ENCODE measurements at regions not wholly inside any gene's neighbourhood (a gene's known extent, or its start where the extent isn't known, plus 50 kb on each side); places are given as distances from the start of the nearest gene placed in this dataset.

DNA sequence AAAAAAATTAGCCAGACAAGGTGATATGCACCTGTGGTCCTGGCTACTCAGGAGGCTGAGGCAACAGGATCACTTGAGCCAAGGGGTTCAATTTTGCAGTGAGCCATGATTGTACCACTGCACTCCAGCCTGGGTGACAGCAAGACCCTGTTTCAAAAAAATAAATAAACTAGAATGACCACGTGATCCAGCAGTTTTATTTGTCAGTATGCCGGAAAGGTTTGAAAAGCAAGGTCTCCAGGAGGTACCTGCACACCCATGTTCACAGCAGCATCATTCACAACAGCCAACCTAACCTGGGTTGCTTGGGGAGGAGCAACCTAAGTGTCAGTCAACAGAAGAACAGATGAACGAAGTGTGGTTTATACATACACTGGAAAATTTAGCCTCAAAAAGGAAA lies 78.7 kb upstream of the SEPTIN5 start:
- Histone ChIP-seq H3K9me3 (no peaks in the 10 kb centered on the region), H3K4me3 (no peak overlapping the region), H3K4me1 (no peaks in the 10 kb centered on the region), H3K36me3 (no peaks in the 10 kb centered on the region), H3K27me3 (peaks cover 0 to 8% (median 0%) of the 10 kb centered on the region in 9 donors), H3K27ac (no peak overlapping the region)
- TF ChIP-seq CTCF (IDR thresholded peaks at IDR 0.05) (no peak), POLR2A (IDR thresholded peaks at IDR 0.05) (no peak)
- ATAC-seq (no peak), DNase-seq (no peak)
- WGBS, 4 donors: 77 to 92% (median 83%) methylated on average over 3 of the region's 3 CpGs
- intact Hi-C loops (cut with DNase I): loop anchor here in 5 of 10 donors (10.0 kb wide), 2 partner anchors 79 to 491 kb away; partner anchors contain the start of genes SEPTIN5 (in 4 of the 5) and ESS2 (in 2 of the 5)

GRCh38 chr22:19636696-19637407 lies 77.5 kb upstream of the SEPTIN5 start:
- Histone ChIP-seq H3K36me3 (no peaks in the 10 kb centered on the region), H3K27me3 (peaks cover 0 to 13% (median 0%) of the 10 kb centered on the region in 9 donors), H3K4me3 (no peak overlapping the region), H3K4me1 (no peaks in the 10 kb centered on the region), H3K9me3 (no peaks in the 10 kb centered on the region), H3K27ac (no peak overlapping the region)
- TF ChIP-seq POLR2A (IDR thresholded peaks at IDR 0.05) (no peak), CTCF (IDR thresholded peaks at IDR 0.05) (no peak)
- no peak for DNase-seq
- WGBS, 4 donors: 86 to 90% (median 87%) methylated on average over 18 of the region's 18 CpGs
- intact Hi-C loops (cut with DNase I): loop anchor here in 5 of 10 donors (10.0 kb wide), 2 partner anchors 78 to 492 kb away; partner anchors contain the start of genes SEPTIN5 (in 4 of the 5) and ESS2 (in 2 of the 5)
- ATAC-seq: no peak

- H3K27me3 ChIP-seq: peaks cover 0 to 16% (median 0%) of the 10 kb centered on the region in 9 donors
- ATAC-seq: peak in 1 of 4 donors; percentile 11
Observed at GRCh38 chr22:19637408-19638281, 76.7 kb upstream of the SEPTIN5 start.

More at GRCh38 chr22:19637408-19638281, 76.7 kb upstream of the SEPTIN5 start:
- Histone ChIP-seq H3K27ac (no peak overlapping the region), H3K9me3 (no peaks in the 10 kb centered on the region), H3K36me3 (no peaks in the 10 kb centered on the region), H3K4me3 (no peak overlapping the region), H3K4me1 (no peaks in the 10 kb centered on the region)
- TF ChIP-seq POLR2A (IDR thresholded peaks at IDR 0.05) (no peak), CTCF (IDR thresholded peaks at IDR 0.05) (no peak)
- DNase-seq: no peak
- intact Hi-C loops (cut with DNase I): loop anchor here in 5 of 10 donors (10.0 kb wide), 2 partner anchors 77 to 493 kb away; partner anchors contain the start of genes SEPTIN5 (in 4 of the 5) and ESS2 (in 2 of the 5)
- 79 to 88% (median 82%) methylated on average over 15 of the region's 15 CpGs for WGBS, 4 donors
